ENCODE measurements at regions not wholly inside any gene's neighbourhood (a gene's known extent, or its start where the extent isn't known, plus 50 kb on each side); places are given as distances from the start of the nearest gene placed in this dataset.

DNA sequence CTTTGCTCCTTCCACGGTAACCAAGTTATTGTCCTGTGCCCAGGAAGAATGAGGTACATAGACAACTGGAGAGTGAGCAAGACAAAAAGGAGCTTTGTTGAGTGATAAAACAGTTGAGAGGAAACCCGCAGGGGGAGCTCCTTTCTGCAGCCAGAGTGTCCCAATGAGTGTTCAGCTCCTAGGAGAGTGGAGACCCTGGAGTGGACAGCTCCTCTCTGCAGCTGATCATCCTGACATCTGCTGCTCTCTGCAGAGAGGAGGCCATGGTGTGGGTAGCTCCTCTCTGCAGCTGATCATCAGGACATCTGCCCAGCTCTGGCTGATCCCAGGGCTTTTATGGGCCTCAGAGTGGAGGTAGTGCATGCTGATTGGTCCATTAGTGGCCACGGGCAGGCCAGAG, 53.4 kb upstream of the PCDH15 start (continued):
- TF ChIP-seq, protein P1, sequence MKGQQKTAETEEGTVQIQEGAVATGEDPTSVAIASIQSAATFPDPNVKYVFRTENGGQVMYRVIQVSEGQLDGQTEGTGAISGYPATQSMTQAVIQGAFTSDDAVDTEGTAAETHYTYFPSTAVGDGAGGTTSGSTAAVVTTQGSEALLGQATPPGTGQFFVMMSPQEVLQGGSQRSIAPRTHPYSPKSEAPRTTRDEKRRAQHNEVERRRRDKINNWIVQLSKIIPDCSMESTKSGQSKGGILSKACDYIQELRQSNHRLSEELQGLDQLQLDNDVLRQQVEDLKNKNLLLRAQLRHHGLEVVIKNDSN (IDR thresholded peaks at IDR 0.05; ENCODE audit: borderline replicate concordance, extremely low read length, insufficient read depth, low read depth, low read length) = no peak
- TF ChIP-seq BACH1 (IDR thresholded peaks at IDR 0.05; ENCODE audit: borderline replicate concordance) (no peak), KDM1A (IDR thresholded peaks at IDR 0.05; ENCODE audit: borderline replicate concordance) (no peak)

DNA sequence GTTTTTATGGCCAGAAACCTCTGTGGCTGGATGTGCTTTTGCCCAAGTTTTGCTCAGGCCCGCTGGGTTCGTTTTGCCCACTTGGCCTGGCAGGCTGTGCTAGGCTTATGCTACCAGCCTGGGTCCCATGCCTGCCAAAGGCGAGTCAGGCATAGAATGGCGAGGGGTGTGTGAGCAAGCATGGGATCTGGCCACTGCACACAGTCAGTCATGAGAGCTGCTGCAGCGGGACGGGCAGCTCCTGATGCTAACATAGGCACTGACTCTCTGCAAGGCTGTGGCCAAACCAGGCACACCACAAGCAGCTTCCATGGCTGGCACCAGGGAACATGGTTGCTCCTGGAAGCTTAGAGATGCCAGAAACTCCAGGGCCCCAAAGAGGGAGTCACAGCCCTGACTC, 52.9 kb upstream of the PCDH15 start:
- Histone ChIP-seq H4K20me1 (ENCODE audit: control insufficient read depth, insufficient read depth) (no peaks in the 10 kb centered on the region), H3K79me2 (ENCODE audit: control insufficient read depth, insufficient read depth, low read length) (no peaks in the 10 kb centered on the region), H3K27ac (ENCODE audit: control insufficient read depth, insufficient read depth) (no peak overlapping the region), H3K4me2 (ENCODE audit: control insufficient read depth, insufficient read depth) (no peak overlapping the region), H3K36me3 (ENCODE audit: control insufficient read depth in 2 of 2, insufficient read depth in 2 of 2, low read length in 1 of 2) (no peaks in the 10 kb centered on the region), H3K4me3 (no peak overlapping the region), H2AFZ (ENCODE audit: control insufficient read depth, low read depth, low read length) (no peak overlapping the region), H3K4me1 (ENCODE audit: control insufficient read depth, insufficient read depth, low read length) (no peaks in the 10 kb centered on the region), H3K9ac (ENCODE audit: control insufficient read depth, insufficient read depth, low read length) (no peak overlapping the region), H3K27me3 (replicated peaks in 1 of 2; ENCODE audit: control insufficient read depth in 2 of 2, insufficient read depth in 2 of 2, low read length in 1 of 2) (no peaks in the 10 kb centered on the region), H3K9me3 (replicated peaks; ENCODE audit: control insufficient read depth, insufficient read depth, low read length) (no peaks in the 10 kb centered on the region)
- TF ChIP-seq NFIC (IDR thresholded peaks at IDR 0.05; ENCODE audit: low read depth, low read length) (no peak), ZBED1 (IDR thresholded peaks at IDR 0.05; ENCODE audit: borderline replicate concordance) (no peak), NFYA (IDR thresholded peaks at IDR 0.05; ENCODE audit: borderline replicate concordance, low read depth, low read length) (no peak), TARDBP (IDR thresholded peaks at IDR 0.05; ENCODE audit: borderline replicate concordance) (no peak), STAT1 (conservative IDR thresholded peaks at IDR 0.05) (no peak), SREBF2 (IDR thresholded peaks at IDR 0.05; ENCODE audit: low read length) (no peak), GATAD2B (conservative IDR thresholded peaks at IDR 0.05; ENCODE audit: low read depth) (no peak), CHD4 (IDR thresholded peaks at IDR 0.05) (no peak), CREM (IDR thresholded peaks at IDR 0.05; ENCODE audit: low read depth) (no peak), MEF2A (IDR thresholded peaks at IDR 0.05; ENCODE audit: insufficient read depth, low read depth, low read length) (no peak), ZBTB11 (CRISPR knock-in tag; IDR thresholded peaks at IDR 0.05) (no peak), EZH2 (IDR thresholded peaks at IDR 0.05; ENCODE audit: borderline replicate concordance, control insufficient read depth, low read depth, low read length) (no peak), KAT2A (conservative IDR thresholded peaks at IDR 0.05; ENCODE audit: control insufficient read depth, low read depth, low read length) (no peak), TBL1XR1 (IDR thresholded peaks at IDR 0.05; ENCODE audit: low read depth, low read length) (no peak)
- SMC1A ChIA-PET (ENCODE audit: uncharacterized antibody, unreplicated experiment) = no interaction called here
- FAIRE-seq = no peak
- intact Hi-C loops (cut with micrococcal nuclease; ENCODE audit: unreplicated experiment) = no loop called here
- in situ Hi-C loops (cut with MboI) = no loop called here
- RAD21 ChIA-PET (ENCODE audit: unreplicated experiment) = no interaction called here
- BruUV-seq (replicated peaks) = no TSS peak
- POLR2A ChIA-PET = no interaction called here
- 30% methylated on average over 6 of the region's 6 CpGs for WGBS (ENCODE audit: insufficient coverage, insufficient replicate concordance, low lambda C conversion rate, missing lambda C conversion rate)
- CTCF ChIA-PET = no interaction called here
- no peak for ATAC-seq
- DNase-seq (ENCODE audit: low read depth, low spot score) = no peak
